GM18511 (cell line): ENCODE measurements at regions not wholly inside any gene's neighbourhood (a gene's known extent, or its start where the extent isn't known, plus 50 kb on each side); places are given as distances from the start of the nearest gene placed in this dataset.
"Not testable (repeated sequence)": the region's sequence is repeated elsewhere in the genome, so short reads cannot be mapped to it uniquely, and the experiment has no call there.

Source experiments
- ATAC-seq: cut with Tn5 transposase; IDR thresholded peaks from one replicate; pipeline ENCODE4 v1.9.1; 2021; ENCODE audit warnings: mild to moderate bottlenecking, moderate library complexity; ENCODE audit not compliant: unreplicated experiment

DNA sequence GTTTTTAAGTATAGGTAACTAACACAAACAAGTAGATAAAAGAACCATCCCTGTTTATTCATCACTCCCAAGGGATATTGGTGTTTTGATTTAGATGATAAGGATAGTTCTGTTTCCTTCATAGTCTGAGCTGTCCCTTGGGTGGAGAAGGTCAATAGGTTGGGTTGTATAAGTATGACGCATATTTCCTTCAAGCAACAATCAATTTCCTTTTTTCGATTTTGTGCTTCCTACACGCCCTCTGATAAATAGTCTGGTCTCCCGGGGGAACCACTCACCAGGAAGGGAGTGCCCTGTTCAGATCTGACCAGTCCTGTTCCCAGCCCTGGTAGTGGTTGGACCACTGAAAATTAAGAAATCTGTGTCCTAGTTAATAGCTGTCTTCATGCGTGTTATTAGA lies 378.8 kb upstream of the FAR2 start:
- no peak for ATAC-seq

DNA sequence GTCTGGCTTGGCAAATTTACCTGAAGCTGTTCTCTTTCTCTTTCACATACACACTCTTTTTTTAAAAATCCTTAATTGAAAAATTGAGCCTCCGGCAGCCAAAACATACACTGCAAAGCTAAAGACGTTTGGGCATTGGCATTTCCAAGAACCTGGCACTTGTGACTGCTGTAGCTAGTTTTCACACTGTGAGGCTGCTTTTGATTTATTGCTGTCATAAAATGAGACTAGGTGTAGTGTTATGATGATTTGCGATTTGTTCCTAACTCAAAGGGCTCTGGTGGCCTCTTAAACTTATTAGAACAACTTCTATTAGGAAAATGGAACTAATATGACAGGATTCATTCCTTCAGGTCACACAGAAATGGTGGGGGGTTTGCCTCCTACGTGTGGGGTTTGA lies 377.1 kb upstream of the FAR2 start:
- no peak for ATAC-seq

- no peak for ATAC-seq
Measured at GRCh38 chr12:28775556-28775955, 373.5 kb upstream of the FAR2 start.

DNA sequence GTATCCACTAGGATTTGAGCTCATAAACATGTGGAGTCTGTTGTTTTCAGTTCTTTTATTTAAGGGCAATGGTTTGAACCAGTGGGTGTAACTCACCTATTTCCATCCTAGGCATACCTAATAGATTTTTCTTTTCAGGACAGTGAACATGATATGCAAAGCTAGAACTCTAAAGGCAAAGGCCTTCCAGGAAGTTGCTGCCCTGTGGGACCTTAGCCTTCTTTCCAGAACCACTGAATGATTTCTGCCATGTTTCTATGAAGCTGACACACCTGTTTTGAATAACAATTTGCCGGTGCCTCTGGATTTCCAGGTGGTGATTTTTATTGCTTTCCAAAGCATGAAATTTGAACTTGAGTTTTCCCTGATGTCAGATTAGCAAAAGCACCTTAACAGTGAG lies 372.9 kb upstream of the FAR2 start:
- no peak for ATAC-seq

GRCh38 chr12:28776913-28777422 lies 372.1 kb upstream of the FAR2 start:
- no peak for ATAC-seq

- ATAC-seq, result no peak
Measured at GRCh38 chr12:28777603-28778365, 371.3 kb upstream of the FAR2 start.

DNA sequence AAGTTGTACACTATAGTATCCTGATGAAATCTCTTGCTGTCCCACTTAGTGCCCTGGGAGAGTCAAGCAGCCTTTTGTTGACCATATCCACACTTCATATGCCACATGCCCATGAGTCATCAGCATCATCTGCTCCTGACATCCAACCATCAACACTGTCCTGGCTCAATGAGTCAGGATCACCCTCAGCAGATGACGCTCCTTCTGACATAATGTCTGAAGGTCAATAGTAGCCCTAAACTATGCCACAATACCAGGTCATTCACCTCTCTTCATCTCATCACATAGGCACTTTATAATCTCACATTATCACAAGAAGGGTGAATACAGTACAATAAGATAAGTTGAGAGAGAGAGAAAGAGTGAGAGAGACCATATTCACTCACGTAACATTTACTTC lies 369.0 kb upstream of the FAR2 start:
- ATAC-seq, result no peak

GRCh38 chr12:28780960-28781359 lies 368.1 kb upstream of the FAR2 start:
- ATAC-seq, result no peak

DNA sequence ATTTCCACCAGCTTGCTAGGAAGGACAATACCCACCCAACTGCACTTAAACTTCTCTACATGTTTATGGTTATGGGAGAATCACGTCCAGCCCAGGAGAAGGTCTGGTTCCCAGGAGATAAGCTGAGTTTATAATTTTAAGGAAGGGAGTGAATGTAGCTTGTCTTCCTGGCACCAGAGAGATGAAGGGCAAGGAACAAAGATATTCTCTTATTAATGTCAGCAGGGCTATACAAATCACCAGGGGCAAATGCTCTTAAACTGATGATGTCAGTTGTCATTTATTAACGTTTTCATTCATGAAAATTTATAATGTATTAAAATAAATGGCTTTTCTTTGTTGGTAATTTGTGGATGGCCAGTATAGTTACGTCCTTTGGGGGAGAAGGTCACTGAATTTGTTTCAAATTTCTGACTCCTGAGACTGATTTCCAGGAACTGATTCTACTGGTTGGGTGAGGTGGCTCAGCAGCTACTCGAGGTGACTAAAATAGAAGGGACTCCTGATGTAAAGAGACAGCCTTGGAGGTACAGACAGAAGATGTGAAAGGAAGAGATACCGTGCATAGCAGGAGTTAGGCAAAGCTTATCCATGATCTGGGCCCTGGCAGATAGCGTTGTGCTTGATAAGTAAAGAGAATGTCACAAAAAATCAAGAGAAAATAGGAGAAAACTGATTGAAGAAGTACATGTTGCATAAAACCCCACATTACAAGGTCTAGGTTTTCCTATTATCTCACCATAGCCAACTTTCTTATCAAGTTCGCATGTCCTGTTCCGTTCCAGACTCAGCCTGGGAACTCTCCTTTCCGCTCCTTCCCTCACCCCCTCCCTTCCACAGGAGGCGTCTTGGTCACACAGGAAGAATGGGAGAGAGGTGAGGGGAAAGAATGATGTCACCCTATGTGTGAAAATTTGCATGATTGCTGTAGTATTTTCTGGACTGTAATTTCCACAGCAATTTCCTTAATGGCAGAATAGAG lies 367.1 kb upstream of the FAR2 start:
- no peak for ATAC-seq

GRCh38 chr12:28782812-28783211 lies 366.3 kb upstream of the FAR2 start:
- no peak for ATAC-seq

DNA sequence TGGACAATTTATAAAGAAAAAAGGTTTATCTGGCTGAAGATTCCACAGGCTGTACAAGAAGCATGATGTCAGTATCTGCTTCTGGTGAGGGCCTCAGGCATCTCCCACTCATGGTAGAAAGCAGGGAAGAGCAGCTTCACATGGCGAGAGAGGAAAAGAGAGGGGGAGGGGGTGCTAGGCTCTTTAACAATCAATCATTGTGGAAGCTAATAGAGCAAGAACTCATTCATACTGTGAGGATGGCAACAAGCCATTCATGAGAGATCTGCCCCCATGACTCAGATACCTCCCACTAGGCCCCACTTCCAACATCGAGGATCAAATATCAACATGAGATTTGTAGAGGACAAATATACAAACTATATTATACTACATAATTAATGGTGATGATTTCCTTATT lies 361.9 kb upstream of the FAR2 start:
- no peak for ATAC-seq

GRCh38 chr12:28788256-28788655 lies 360.8 kb upstream of the FAR2 start:
- ATAC-seq, result not testable (repeated sequence)

GRCh38 chr12:28793581-28794151 lies 355.4 kb upstream of the FAR2 start:
- ATAC-seq, result no peak

DNA sequence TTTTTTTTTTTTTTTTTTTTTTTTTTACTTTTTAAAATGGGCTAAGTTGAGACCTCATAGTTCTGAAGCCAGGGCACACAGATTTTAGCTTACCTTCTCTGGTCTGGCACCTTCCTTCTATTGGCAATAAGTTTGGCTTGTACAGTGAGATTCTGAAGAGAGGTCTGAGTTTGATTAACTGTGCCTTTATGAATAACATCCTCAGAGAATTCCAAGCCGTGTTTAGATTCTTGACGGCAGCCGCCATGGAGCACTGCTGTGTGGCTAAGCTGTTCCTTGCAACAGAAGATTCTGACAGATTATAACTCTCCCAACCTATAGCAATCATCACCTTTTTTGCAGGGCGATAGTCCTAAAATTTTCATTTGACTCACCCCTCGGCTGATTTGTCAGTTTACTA lies 354.9 kb upstream of the FAR2 start:
- ATAC-seq, result no peak

DNA sequence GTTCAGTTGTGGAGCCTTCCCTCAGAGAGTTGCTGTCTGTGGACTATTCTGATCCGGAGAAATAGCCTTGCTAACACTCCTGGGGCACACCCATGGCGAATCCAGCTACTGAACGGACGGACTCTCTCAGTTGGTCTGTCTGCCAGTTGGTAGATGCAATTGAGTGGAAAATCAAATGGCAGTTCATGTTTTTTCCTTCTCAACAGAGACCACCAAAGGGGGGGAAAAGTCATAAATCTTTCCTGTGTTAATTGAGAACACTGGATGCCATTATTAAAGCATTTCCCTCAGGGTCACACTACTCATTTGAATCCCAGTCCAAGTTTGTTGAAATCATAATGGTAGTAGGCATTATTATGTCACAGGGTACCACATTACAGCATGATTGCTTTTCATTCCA lies 354.3 kb upstream of the FAR2 start:
- no peak for ATAC-seq

DNA sequence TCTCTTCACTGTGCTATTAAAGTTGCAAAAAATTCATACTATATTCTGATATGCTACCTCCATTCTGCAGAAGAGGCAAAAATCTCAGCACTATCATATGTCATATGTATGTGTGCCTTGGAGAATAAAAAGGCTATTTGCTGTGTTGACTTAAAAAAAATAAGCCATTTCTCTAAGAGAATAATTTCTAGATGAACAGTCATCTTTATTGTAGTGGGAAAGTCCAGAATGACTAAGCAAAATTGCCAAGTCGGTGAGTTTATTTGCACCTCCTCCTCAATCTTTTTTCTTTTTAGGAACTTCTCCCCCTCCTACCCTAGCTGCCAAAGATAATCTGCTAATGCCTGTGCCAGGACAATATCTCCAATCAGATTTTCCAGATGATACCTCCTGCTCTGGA lies 353.8 kb upstream of the FAR2 start:
- no peak for ATAC-seq

DNA sequence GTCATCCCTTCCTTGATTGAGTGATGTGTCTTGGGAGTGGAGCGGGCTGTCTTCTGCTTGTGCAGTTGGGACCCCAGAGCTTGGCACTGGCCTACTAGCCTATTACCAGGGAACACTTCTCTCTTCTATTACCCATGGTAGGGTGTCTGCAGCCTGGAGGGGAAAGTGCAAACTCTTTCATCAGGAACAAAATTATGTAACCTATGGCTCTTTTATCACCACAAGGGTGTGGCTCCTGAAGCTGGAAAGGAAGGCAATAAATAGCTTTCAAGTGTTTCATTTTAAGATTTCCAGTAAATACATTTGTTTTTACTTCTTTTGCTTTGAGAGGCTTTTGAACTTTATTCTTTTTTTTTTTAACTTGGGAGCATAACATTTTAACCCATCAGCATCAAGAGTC lies 349.7 kb upstream of the FAR2 start:
- ATAC-seq, result no peak

GRCh38 chr12:28800129-28800528 lies 348.9 kb upstream of the FAR2 start:
- ATAC-seq, result peak; percentile 91

- ATAC-seq, result no peak
Measured at GRCh38 chr12:28802706-28803438, 346.2 kb upstream of the FAR2 start.

DNA sequence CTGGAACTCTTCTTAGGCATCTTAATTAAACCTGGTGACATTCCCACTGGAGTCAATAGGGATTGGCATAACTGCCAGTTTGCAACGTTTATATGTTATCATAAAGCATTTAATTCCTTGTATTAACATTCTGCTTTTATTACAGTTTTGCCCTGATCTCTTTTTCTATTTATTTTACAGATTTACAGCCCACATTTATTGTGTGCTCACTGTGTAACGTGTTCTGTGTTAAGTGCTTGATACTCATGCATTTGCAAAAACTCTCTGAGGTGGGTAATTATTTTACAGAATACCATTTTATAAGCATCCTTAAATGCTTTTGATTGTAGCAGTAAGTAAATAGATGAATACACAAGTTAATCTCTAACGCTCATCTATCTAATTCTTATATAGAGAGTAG lies 341.5 kb upstream of the FAR2 start:
- ATAC-seq, result no peak

DNA sequence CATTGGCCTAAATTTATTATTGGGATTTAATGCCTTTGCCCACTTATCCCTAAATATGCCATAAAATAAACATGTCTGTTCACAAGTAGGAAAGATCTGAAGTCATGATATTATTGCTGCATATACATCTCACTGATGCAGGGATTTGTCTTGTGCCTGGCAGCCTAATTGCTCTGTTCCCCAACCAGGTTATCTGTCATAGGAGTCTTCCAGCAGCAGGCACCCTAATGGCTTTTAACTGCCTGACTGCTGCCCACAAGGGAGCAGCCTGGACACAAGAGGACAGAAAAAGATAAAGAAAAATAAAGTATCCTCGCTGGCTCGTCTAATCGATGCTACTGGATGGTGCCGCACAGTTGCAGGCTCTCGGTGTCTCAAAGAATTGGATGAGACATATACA lies 337.6 kb upstream of the FAR2 start:
- ATAC-seq, result no peak
